HG03460 (cell line): ENCODE measurements at regions not wholly inside any gene's neighbourhood (a gene's known extent, or its start where the extent isn't known, plus 50 kb on each side); places are given as distances from the start of the nearest gene placed in this dataset.

Experiments
- ATAC-seq: cut with Tn5 transposase; IDR thresholded peaks from one replicate; pipeline ENCODE4 v1.9.1; 2021; ENCODE audit not compliant: unreplicated experiment

DNA sequence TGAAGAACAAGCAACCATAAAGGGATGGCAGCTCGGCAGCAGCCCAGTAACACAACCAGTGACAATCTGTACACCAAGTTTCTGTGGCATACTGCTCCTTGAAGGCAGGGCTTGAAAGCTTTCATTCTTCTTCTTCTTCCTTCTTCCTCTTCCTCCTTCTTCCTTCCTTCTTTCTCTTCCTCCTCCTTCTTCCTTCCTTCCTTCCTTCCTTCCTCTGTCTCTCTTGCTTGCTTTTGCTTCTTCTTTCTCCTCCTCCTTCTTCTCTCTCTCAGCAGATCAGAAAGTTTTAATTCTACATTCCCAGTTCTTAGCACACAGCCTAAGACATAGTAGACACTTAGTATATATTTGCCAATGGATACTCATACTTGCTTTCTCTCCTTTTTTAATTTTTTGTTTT lies 95.9 kb downstream of the GLUL start:
- ATAC-seq, result no peak

DNA sequence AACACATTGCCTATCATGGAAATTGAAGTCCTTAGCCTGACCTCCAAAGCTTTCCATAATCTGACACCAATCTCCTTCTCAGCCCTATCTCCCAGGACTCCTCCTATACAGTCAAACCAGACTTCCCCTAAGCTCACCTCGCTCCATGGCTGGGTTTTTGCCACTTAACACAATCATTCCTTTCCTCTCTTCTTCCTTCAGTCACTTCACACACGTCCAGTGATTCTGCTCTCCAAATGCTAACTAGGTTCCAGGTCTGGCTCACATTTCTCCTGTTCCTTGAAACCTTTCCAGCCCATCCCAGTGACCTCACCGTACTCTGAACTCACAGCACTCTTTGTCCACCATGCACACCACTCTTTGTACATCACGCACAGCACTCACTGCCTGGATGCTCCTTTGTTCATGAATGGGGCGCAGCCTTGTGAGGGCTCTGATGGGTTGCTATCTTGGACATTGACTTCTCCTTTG lies 98.4 kb downstream of the GLUL start:
- ATAC-seq, result no peak

DNA sequence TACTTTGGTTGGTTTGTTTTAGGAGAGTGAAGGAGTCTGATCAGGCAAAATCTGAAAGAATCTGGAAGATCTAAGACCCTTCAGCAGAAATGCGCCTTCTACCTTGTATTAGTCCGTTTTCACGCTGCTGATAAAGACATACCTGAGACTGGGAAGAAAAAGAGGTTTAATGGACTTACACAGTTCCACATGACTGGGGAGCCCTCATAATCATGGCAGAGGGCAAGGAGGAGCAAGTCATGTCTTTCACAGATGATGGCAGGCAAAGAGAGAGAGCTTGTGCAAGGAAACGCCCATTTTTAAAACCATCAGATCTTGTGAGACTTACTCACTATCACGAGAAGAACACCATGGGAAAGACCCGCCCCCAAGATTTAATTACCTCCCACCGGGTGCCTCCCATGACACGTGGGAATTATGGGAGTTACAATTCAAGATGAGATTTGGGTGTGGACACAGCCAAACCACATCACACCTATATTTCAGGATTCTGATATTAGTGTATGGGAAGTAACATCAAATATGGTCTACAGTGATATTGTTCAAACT lies 99.3 kb downstream of the GLUL start:
- ATAC-seq, result no peak

DNA sequence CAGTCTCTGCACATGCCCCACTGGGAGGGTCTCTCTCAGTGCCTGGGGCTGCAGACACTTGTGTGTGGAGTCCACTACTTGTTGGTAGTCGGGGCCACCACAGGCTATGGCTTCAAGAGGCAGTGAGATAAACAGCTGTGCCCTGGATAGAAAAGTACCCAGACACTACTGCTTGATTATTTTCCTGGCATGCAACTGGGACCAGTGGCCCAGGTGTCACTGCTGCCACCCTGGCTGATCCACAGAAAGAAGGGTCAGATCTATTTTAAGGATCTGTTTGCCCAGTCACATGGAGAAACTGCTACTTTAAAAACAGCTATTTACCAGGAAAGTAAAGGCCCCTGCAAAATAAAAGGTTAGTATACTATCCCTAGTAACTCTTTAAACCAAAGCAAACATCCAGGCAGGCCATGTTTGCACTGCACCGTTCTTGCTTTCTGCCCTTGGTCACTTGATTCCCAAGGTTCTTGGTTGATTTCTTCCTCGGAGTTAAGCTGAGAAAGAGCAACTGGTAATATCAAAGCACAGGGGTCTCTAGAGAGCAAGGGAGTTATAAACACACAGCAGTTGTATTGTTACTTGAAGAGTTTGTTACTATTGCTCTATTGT lies 99.9 kb downstream of the GLUL start:
- ATAC-seq, result no peak

DNA sequence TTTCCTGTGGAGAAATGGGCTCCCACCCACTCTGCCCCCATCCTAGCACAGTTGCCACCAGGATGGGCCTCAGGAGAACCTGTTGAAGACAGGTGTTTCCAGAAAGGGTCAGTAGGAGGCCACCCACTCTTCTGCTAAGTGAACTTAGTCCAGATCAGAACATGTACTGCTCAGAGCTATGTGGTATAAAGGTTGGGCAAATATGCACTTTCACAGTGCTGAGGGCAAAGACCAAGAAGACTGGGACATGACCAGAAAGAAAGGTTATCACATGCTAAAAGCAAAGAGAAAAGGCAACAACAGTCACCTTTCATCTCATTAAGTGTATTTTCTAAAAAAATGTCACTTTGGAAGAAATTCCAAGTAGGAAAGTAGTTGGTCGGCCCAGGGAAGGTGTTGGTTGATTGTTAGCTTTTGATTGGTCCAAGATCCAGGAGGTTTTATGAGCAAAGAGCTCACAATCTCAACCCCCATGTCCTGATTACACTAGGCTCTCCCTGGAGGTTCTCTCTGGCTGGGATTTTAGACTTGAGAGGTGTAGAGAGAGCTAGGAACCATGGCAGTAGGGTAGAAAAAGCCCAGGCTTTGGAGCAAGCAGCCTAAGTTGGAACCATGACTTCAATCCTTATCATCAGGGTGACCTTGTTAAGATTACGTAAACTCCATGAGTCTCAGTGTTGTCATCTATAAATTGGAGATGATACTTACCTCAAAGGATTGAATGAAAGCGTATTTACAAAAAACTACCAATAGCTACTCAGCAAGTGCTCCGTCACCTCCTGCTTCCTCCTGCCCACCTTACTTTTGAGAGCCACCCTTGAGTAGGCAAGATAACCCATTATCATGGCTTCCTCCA lies 102.6 kb downstream of the GLUL start:
- no peak for ATAC-seq

DNA sequence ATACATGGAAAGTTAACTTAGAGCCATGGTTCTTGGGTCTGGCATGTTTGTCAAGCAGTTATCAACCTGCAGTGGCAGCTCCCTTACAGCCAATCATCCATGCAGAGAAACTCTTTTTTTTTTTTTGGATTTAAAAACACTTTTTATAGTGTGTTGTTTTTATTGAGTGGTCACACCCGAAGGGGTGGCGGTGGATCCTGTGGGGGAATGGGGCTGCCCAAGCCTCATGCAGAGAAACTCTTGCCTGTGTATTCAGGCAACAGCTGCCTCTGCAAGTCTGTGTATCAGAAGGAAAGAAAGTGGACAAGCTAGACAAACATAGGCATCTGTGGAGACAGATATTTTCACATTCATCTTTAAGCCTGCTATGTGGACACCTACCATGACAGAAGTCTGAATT lies 104.8 kb downstream of the GLUL start:
- no peak for ATAC-seq

DNA sequence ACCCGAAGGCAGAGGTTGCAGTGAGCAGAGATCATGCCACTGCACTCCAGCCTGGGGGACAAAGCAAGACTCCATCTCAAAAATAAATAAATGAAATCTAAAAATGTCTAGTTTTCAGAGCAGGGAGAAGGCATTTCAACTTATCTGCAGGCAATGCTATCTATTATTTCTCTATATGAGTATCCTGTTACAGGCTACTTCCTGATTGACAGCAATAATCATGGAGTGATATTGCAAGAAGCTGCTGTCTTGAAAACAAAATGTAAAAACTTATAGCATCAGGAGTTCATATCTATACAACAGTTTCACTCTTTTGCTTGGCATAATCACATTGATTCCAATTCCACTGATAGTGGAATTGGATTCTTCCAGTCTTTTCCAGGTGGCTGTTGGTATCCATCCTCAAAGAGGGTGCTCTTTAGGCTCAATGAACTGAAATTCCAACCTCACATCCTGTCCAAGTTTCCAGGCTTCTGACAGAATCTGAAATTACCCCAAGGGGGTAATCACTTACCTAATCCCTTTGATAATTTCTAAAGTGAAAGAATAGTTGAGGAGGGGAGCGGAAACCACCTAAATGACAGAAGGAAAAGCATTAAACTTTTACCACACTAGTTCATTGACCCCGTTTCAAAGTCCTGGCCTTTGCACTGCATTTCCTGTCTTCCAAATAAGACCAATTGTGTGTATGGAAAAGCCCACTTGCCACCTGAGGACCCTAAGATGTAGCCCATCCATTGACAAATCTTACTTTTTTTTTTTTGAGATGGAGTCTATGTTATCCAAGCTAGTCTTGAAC lies 107.6 kb downstream of the GLUL start:
- no peak for ATAC-seq

DNA sequence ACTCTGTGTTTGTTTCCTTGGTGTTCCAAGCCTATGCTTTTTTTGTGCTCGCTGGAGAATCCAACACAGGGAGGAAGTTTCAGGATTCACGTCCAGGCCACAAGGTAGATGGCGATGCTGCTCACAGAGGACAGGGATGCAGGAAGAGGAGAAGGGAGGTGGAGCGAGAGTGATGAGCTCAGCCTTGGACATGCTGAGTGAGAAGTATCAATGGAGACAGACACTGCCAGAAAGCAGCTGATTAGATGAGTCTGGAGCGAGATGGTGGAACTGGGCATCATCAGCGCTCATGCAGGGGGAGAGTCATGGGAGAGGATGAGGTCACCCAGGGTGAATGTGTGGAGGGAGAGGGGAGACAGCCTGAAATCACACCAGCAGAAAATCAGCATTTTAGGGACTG lies 110.0 kb downstream of the GLUL start:
- ATAC-seq, result no peak

DNA sequence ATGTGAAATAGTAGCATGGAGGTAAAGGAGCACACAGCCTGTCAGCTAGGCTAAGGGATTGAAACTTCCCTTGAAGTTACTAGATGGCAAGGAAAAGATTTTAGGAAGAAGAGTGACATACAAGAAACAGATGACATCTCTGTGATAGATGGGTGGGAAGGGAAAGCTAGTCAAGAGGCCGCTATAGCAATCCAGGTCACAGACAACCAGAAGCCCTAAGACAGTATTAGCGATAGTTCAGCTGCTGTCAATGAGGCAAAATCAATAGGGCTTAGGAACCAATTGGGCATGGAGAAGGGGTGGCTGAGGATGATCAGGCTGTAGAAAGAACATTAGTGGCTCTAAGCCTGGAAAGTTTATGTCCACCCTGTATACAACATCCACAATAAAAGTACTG lies 111.1 kb downstream of the GLUL start:
- no peak for ATAC-seq

DNA sequence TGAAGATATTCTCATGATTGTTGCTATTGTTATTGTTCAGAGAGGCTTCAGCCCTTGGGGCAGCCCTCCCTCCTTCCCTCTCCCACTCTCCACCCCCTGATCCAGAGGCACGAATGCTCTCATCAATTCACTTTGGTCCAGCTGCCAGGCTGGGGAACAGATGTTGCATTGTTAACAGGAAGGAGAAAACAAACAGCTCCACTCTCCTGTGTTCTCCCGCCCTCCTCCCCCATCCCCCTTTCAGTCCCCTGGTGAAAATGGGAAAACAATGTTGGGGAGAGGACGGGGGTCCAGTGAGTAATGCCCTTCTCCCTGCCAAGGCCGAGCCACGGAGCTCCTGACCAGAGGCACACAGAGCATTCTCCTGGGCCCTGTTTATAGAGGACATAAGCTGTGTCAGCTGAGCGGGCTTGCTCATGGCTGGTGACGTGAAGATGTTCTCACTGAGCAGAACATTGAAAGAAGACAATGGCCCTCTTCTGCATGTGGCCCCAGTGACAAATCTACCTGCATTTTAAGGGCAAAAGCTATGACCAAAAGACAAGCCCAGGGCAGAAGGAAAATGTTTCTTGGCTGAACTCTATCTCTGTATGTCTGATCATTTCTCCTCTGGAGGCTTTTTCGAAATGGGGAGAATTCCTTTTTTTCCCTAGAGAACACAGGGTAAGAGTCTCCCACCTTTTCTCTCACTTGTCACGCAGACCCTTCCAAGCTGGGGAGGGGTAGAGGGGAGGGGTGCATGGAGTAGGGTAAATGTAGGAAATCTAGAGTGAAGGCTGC lies 111.7 kb downstream of the GLUL start:
- no peak for ATAC-seq

DNA sequence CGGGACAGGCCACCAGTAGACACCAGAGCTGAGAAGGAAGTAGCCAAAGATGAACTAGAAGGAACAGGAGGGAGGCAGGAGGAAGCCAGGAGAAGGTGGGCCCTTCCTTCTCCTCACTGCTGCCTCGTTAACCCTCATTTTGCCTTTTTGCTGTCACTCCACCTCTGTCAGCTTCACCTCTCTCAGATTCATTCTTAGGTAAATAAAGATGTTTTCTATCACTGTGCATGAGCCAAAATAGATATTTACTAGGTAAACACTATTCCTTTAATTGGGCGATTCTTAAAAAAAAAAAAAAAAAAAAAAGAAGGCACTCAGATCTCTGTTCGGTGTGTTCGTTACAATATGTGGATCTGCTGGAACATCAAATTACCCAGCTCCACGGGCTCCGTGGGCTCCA lies 112.3 kb downstream of the GLUL start:
- no peak for ATAC-seq

DNA sequence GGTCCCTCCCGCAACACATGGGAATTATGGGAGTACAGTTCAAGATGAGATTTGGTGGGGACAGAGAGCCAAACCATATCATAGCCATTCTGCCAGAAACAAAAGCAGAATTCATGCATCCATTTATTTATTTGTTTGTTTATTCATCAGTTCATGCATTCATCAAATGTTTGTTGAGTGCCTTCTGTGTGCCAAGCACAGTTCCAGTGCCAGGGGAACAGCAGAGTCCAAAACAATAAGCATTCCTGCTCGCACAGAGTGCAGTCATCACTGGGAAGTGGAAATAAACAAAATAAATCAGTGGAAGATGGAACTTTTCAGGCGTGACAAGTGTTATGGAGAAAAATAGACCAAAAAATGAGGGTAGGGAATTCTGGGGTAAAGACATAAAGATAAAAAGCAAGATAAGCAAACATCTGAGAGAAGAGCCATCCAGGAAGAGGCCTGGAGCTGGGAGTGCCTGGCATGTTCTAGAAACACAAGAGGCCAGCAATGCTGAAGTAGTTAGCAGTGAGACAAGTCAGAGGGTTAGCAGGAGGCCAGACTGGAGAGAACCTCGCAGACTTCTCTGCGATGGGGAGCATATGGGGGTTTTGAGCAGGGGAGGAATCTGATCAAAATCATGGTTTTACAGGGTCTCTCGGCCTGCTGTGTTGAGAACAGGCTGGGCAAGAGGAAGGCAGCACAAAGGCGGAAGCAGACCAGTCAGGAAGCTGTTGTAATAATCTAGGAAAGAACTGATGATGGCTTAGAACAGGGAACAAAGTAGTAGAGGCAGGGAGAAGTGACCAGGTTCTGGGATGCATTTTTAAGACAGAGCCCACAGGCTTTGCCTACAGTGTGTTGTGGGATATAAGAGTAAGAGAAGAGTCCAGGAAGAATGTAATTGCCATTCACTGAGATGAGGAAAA lies 113.2 kb downstream of the GLUL start:
- ATAC-seq, result no peak

DNA sequence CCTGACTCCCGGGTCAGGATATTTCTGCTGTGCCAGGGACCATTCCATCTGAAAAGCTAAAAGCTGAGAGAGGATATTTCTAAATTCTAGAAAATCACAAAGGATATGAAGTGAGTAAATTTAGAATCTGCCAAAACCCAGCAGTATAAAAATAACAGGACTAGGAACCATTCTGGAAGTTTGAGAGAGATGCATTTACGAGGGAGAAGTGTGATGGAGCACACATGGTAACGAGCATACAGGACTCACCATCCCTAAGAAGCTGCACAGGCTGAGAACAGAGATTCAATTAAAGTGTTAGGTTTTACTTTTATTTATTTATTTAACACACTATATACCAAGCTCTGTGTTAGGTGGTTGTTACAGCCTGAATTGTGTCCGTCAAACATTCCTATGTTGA lies 116.3 kb downstream of the GLUL start:
- ATAC-seq, result no peak

DNA sequence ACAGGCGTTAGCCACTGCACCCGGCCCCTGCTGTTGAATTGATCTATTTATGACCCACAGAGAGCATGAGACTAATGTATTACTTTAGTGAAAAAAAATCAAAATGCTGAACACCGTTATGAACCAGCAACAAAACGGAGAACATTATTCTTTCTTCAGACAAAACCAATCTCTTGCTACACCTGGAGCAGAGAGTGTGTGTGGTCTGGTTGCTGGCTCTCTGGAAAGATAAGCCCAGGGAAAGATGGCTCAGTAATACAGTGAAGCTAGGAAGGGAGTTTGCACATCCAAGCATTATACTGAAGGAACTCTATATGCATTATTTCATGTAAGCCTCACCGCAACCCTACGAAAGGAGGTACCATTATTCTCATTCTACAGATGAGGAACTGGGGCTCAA lies 117.0 kb downstream of the GLUL start:
- ATAC-seq, result no peak

DNA sequence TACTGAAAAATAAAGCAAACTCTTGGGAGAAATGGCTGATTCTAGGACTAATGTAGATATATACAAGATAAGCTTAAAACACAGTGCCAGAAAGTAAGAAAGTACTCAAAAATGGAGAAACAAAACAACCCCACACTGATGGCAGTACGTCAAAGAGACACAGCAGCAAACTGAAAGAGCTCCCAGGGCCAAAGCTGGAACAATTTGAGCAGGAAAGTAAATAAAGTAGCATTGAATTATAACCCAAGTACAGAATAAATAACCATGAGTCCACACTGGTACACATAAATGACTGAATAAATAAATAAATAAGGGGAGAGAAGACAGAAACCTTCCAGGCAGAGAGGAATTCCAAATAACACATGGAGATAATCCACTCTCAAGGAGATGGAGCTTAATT lies 120.9 kb downstream of the GLUL start:
- ATAC-seq, result no peak

DNA sequence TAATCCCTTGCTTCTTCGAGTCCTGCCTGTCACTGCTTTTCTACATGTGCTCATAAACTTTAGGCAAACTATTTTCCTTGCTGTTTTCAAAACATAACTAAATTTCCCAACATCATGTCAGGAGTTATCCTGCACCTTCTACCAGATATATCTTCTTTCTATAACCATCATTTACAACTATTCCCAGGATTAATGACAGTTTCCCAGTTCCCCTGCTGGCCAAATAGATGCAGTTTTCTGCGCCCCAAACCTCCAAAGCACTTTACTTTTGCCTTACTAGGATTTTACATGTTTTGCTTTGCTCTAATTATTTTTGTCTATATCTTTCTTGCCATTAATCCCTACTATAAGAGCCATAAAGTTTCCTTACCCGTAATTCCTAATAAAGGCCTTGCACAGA lies 122.5 kb downstream of the GLUL start:
- ATAC-seq, result no peak

DNA sequence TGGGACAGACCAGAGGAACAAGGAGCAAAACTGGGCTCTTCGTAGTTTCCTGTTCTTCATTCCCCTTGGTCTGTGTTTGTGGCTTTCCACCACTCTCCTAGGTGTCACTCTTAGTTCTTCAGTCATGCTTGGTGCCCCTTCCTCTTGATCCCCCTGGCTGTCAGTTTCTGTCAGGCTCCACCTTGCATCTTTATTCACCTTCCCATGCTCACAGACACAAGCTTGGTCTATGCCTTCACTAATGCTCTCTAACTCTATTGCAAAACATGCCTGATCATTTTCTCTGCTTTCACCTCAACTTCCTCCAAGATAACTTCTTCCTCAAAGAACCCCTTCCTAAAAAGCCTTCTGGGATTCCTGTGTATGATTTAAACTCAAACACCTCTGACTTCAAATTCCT lies 122.9 kb downstream of the GLUL start:
- no peak for ATAC-seq

DNA sequence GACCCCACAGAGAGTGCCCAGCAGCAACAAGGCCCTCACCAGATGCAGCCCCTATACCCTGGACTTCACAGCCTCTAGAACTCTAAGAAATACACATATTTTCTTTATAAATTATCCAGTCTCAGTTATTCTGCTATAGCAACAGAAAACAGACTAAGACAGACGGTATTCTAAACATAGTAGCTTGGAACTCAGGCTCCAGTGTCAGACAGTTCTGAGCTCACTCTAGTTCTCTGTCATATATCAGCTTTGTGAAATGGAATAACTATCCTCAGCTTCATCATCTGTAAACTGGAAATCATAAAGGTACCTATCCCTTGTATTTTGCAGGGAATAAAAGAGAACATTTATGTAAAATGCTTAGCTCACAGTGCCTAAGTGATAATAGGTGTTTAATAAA lies 127.4 kb downstream of the GLUL start:
- ATAC-seq, result no peak

DNA sequence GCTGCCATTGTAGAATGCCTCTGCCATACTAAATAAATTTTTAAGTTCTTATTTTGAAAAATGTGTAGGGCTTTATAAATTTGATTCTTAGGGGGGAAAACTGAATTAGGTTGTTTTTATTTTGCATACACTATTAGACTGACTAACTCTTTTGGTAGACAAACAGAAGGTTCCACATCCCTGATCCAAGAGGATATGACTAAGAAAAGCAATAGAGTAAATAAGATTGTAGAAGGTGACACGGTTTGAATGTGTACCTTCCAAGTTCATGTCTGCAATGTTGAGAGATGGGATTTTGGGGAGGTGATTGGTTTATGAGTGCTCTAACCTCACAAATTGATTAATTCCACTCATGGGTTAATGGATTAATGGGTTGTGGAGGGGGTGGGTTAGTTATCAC lies 127.9 kb downstream of the GLUL start:
- ATAC-seq, result no peak

DNA sequence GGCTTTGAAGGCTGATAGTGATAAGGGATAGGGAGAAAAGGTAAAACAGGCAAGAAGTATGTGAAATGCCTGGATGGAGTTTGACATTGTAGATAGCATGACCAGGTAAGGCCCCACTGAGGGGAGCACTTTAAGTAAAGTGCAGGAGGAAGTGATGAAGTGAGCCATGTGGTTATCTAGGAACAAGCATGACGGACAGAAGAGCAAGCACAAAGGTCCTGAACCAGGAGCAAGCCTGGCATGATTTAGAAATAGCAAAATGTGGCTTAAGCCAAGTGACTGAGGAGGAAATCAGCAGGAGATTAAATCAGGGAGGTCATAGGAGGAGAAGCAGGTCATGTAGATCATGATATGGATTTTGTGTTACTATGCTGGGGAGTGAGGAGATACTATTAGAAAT lies 129.2 kb downstream of the GLUL start:
- no peak for ATAC-seq
